Glutamatergic neuron (in vitro differentiated cells): ENCODE measurements at regions not wholly inside any gene's neighbourhood (a gene's known extent, or its start where the extent isn't known, plus 50 kb on each side); places are given as distances from the start of the nearest gene placed in this dataset.

Source experiments
- DNase-seq: peaks from one replicate; pipeline ENCODE4 v3.0.0; 2022
- H3K27ac Mint-ChIP-seq: one replicate; pipeline ENCODE4 v1.8.0; 2020; ENCODE audit warnings: mild to moderate bottlenecking, mixed read lengths, inconsistent platforms; ENCODE audit not compliant: unreplicated experiment
- H3K27me3 Mint-ChIP-seq: one replicate; pipeline ENCODE4 v1.8.0; 2020; ENCODE audit warnings: mild to moderate bottlenecking, moderate library complexity, mixed read lengths, inconsistent platforms; ENCODE audit not compliant: unreplicated experiment
- H3K36me3 Mint-ChIP-seq: one replicate; pipeline ENCODE4 v1.8.0; 2020; ENCODE audit warnings: mild to moderate bottlenecking, mixed read lengths, inconsistent platforms; ENCODE audit not compliant: unreplicated experiment
- H3K4me1 Mint-ChIP-seq: one replicate; pipeline ENCODE4 v1.8.0; 2020; ENCODE audit warnings: mild to moderate bottlenecking, low read depth, mixed read lengths, inconsistent platforms; ENCODE audit not compliant: unreplicated experiment
- H3K4me3 Mint-ChIP-seq: one replicate; pipeline ENCODE4 v1.8.0; 2020; ENCODE audit warnings: mild to moderate bottlenecking, mixed read lengths, inconsistent platforms; ENCODE audit not compliant: unreplicated experiment
- H3K9me3 Mint-ChIP-seq: one replicate; pipeline ENCODE4 v1.8.0; 2020; ENCODE audit warnings: mild to moderate bottlenecking, moderate library complexity, mixed read lengths, inconsistent platforms; ENCODE audit not compliant: unreplicated experiment
- CTCF ChIP-seq: fragments of 200-600 bp; sonication (generic); IDR thresholded peaks from one replicate; pipeline ENCODE4 v1.5.0; 2021; ENCODE audit not compliant: partially characterized antibody, unreplicated experiment

GRCh38 chr22:34960005-34960404, 106.0 kb upstream of the ISX start:
- Mint-ChIP-seq H3K36me3 (no peaks in the 10 kb centered on the region), H3K27me3 (peaks cover 7% of the 10 kb centered on the region), H3K4me3 (no peak overlapping the region), H3K27ac (no peak overlapping the region), H3K4me1 (peaks cover 2% of the 10 kb centered on the region), H3K9me3 (no peaks in the 10 kb centered on the region)
- no peak for TF ChIP-seq CTCF
- no peak for DNase-seq

- Mint-ChIP-seq H3K4me1 (peaks cover 2% of the 10 kb centered on the region), H3K36me3 (no peaks in the 10 kb centered on the region), H3K9me3 (no peaks in the 10 kb centered on the region), H3K27ac (no peak overlapping the region), H3K27me3 (peaks cover 2% of the 10 kb centered on the region), H3K4me3 (no peak overlapping the region)
- no peak for DNase-seq
- no peak for TF ChIP-seq CTCF
Measured at GRCh38 chr22:34966980-34967565, 98.9 kb upstream of the ISX start.

GRCh38 chr22:34969001-34969790, 96.8 kb upstream of the ISX start:
- Mint-ChIP-seq H3K4me3 (no peak overlapping the region), H3K36me3 (no peaks in the 10 kb centered on the region), H3K27me3 (peaks cover 2% of the 10 kb centered on the region), H3K4me1 (no peaks in the 10 kb centered on the region), H3K27ac (no peak overlapping the region), H3K9me3 (peaks cover 4% of the 10 kb centered on the region)
- no peak for DNase-seq
- no peak for TF ChIP-seq CTCF

- no peak overlapping the region for H3K4me3 Mint-ChIP-seq
- no peak for DNase-seq
- H3K36me3 Mint-ChIP-seq = peaks cover 8% of the 10 kb centered on the region
- no peaks in the 10 kb centered on the region for H3K4me1 Mint-ChIP-seq
- no peak for TF ChIP-seq CTCF
- no peak overlapping the region for H3K27ac Mint-ChIP-seq
- H3K9me3 Mint-ChIP-seq = peaks cover 4% of the 10 kb centered on the region
- H3K27me3 Mint-ChIP-seq = peaks cover 7% of the 10 kb centered on the region
Measured at GRCh38 chr22:34971456-34971855, 94.5 kb upstream of the ISX start.
